Endothelial cell of umbilical vein (primary cell): ENCODE measurements at regions not wholly inside any gene's neighbourhood (a gene's known extent, or its start where the extent isn't known, plus 50 kb on each side); places are given as distances from the start of the nearest gene placed in this dataset.

ENCODE experiments used
- BruUV-seq: library from RNA; stranded (reverse); fragments of 400-500 nt; replicated peaks from 2 replicates; lab custom pipeline; 2021; lab: Mats Ljungman, UMichigan
- CTCF ChIA-PET: fragments of 300-600, 350-600 bp; sonication (Branson Sonifier 250); formaldehyde crosslinking; loops from one replicate; lab custom pipeline; 2021; ENCODE audit warnings: antibody characterized with exemption, inconsistent platforms; lab: Charles Lee
- POLR2A ChIA-PET: fragments of 300-600, 350-600 bp; sonication (Branson Sonifier 250); formaldehyde crosslinking; loops from one replicate; lab custom pipeline; 2021; ENCODE audit warnings: antibody characterized with exemption, inconsistent platforms; lab: Charles Lee
- DNase-seq: peaks from one replicate; pipeline ENCODE4 v3.0.0-alpha.2; 2011; ENCODE audit warnings: low read depth, low spot score
- FAIRE-seq: peaks from 2 replicates; lab custom pipeline; 2011; peaks lifted over from hg19 to GRCh38; lab: Jason Lieb, UNC
- H2AFZ ChIP-seq: 2 replicates; pipeline ENCODE4 v1.6.0; 2012; ENCODE audit warnings: low read depth, low read length, control low read depth, inconsistent platforms
- H3K27ac ChIP-seq: 2 replicates; pipeline ENCODE4 v1.5.1; 2011; ENCODE audit warnings: low read depth, mild to moderate bottlenecking, control low read depth, low read length, moderate library complexity; ENCODE audit not compliant: insufficient read depth
- H3K27me3 ChIP-seq, 2 experiments: 2 replicates each; pipeline versions ENCODE4 v1.6.0 to v1.6.1; 2011; ENCODE audit warnings: low read length in 2 of 2, mixed read lengths in 1 of 2; ENCODE audit not compliant: control insufficient read depth in 2 of 2, insufficient read depth in 2 of 2
- H3K36me3 ChIP-seq, 2 experiments: 2 replicates in 1 of 2; 3 replicates in 1 of 2; pipeline ENCODE4 v1.5.1; 2011; ENCODE audit warnings: low read length in 2 of 2, mild to moderate bottlenecking in 1 of 2, moderate library complexity in 1 of 2; ENCODE audit not compliant: control insufficient read depth in 2 of 2, insufficient read depth in 2 of 2; ENCODE audit errors: extremely low read depth in 1 of 2
- H3K4me1 ChIP-seq: 3 replicates; pipeline ENCODE4 v1.5.1; 2011; ENCODE audit warnings: mild to moderate bottlenecking, low read length; ENCODE audit not compliant: control insufficient read depth, insufficient read depth; ENCODE audit errors: extremely low read depth
- H3K4me2 ChIP-seq: 2 replicates; pipeline ENCODE4 v1.6.1; 2011; ENCODE audit warnings: low read length, control low read depth, mixed read lengths; ENCODE audit not compliant: insufficient read depth
- H3K4me3 ChIP-seq, 3 experiments: fragments of 200-600 bp in 1 of 3; sonication (generic), shearing (Covaris generic) in 1 of 3; replicated peaks in 1 of 3; 2 replicates each; pipeline ENCODE4 v1.5.1; 2011 to 2016; ENCODE audit warnings: control low read depth in 3 of 3, low read length in 3 of 3, mild to moderate bottlenecking in 2 of 3, inconsistent platforms in 1 of 3, low read depth in 1 of 3, moderate library complexity in 1 of 3; ENCODE audit not compliant: insufficient read depth in 1 of 3
- H3K79me2 ChIP-seq: 2 replicates; pipeline ENCODE4 v1.6.0; 2012; ENCODE audit warnings: low read length, inconsistent platforms; ENCODE audit not compliant: control insufficient read depth, insufficient read depth
- H3K9ac ChIP-seq: replicated peaks from 2 replicates; pipeline ENCODE3; 2011; ENCODE audit warnings: low read length, control low read depth; ENCODE audit not compliant: insufficient read depth; ENCODE audit errors: extremely low read depth
- H3K9me1 ChIP-seq: replicated peaks from 3 replicates; pipeline ENCODE4 v1.6.0; 2011; ENCODE audit warnings: mild to moderate bottlenecking, low read length; ENCODE audit not compliant: control insufficient read depth, insufficient read depth; ENCODE audit errors: extremely low read depth
- H3K9me3 ChIP-seq: replicated peaks from 2 replicates; pipeline ENCODE4 v1.5.1; 2012; ENCODE audit warnings: low read length, inconsistent platforms; ENCODE audit not compliant: control insufficient read depth, insufficient read depth
- H4K20me1 ChIP-seq: replicated peaks from 2 replicates; pipeline ENCODE3; 2011; ENCODE audit warnings: mild to moderate bottlenecking, low read length; ENCODE audit not compliant: control insufficient read depth, insufficient read depth; ENCODE audit errors: extremely low read depth
- EZH2 ChIP-seq: IDR thresholded peaks from 2 replicates; pipeline ENCODE4 v1.6.1; 2012; ENCODE audit warnings: borderline replicate concordance, low read depth, mild to moderate bottlenecking, moderate library complexity, low read length, inconsistent platforms; ENCODE audit not compliant: severe bottlenecking
- FOS ChIP-seq: IDR thresholded peaks from 2 replicates; pipeline ENCODE4 v1.6.1; 2011; ENCODE audit warnings: mild to moderate bottlenecking, low read length, moderate library complexity, borderline replicate concordance; ENCODE audit not compliant: insufficient read depth
- GATA2 ChIP-seq: IDR thresholded peaks from 2 replicates; pipeline ENCODE4 v1.7.0; 2011; ENCODE audit warnings: low read depth, mild to moderate bottlenecking, moderate library complexity, mixed read lengths, low read length; ENCODE audit not compliant: insufficient read length, insufficient read depth
- JUN ChIP-seq: IDR thresholded peaks from 2 replicates; pipeline ENCODE4 v1.6.1; 2011; ENCODE audit warnings: borderline replicate concordance, low read depth; ENCODE audit not compliant: insufficient read length, insufficient read depth
- MYC ChIP-seq: IDR thresholded peaks from one replicate; pipeline ENCODE4 v1.6.1; 2011; ENCODE audit warnings: mild to moderate bottlenecking, low read depth, low read length
- POLR2A ChIP-seq: IDR thresholded peaks from 2 replicates; pipeline ENCODE4 v1.6.1; 2012; ENCODE audit warnings: low read depth, mild to moderate bottlenecking, control low read depth, low read length
- POLR2AphosphoS5 ChIP-seq: IDR thresholded peaks from 2 replicates; pipeline ENCODE4 v1.6.1; 2012; ENCODE audit warnings: low read depth, mild to moderate bottlenecking, control low read depth, low read length, moderate library complexity; ENCODE audit not compliant: insufficient read depth
- dilution Hi-C: fragments of 300-500 bp; cut with MboI; formaldehyde crosslinking; loops from one replicate; pipeline ENCODE4 v1.15.0; 2019; ENCODE audit warnings: low sequenced_read_pairs; ENCODE audit not compliant: extremely low pct_ligation_motif_present
- intact Hi-C: fragments of 100-400 bp; cut with micrococcal nuclease; formaldehyde crosslinking; loops from one replicate; pipeline ENCODE4 v1.10.0; 2022
- TF ChIP-seq, protein P1 (sequence below), 2 donors: IDR thresholded peaks; 1 replicate in 1 of 2; 2 replicates in 1 of 2; pipeline ENCODE4 v1.5.1; 2011; ENCODE audit warnings: low read length in 2 of 2, mild to moderate bottlenecking in 2 of 2, moderate library complexity in 2 of 2, control low read depth in 1 of 2, inconsistent platforms in 1 of 2, low read depth in 1 of 2; ENCODE audit not compliant: insufficient read depth in 1 of 2; ENCODE audit errors: extremely low read depth in 1 of 2
- TF ChIP-seq, protein P2 (sequence below): IDR thresholded peaks from 2 replicates; pipeline ENCODE4 v1.6.1; 2011; ENCODE audit not compliant: insufficient read depth, insufficient read length

DNA sequence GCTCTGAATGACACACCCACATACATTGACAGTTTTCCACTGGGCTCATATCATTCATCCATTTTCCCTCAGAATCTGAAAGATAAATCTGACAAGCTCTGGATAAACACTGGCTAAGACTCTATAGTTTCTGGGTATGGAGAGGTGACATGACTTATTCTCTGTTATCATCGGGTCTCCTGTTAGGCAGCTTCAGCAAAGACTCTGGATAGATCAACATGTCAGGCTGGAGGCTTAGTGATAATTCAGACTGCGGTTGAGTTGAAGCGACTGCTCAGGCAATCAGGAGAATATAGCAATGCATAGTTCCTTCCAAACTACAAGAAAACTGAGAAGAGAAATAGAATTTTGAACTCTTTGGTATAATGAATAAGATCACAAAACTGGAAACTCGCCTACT, 394.6 kb downstream of the CBLN4 start:
- H3K4me3 ChIP-seq: no peak overlapping the region
- DNase-seq (no peak), FAIRE-seq (no peak)
- H3K79me2 ChIP-seq: no peaks in the 10 kb centered on the region
- no peak overlapping the region for H2AFZ ChIP-seq
- H3K36me3 ChIP-seq: no peaks in the 10 kb centered on the region
- H3K9ac ChIP-seq: no peak overlapping the region
- no peaks in the 10 kb centered on the region for H3K27me3 ChIP-seq
- ChIA-PET POLR2A (no interaction called here), CTCF (no interaction called here)
- dilution Hi-C loops (no loop called here), intact Hi-C loops (no loop called here)
- no peak overlapping the region for H3K4me2 ChIP-seq
- TF ChIP-seq GATA2 (no peak), MYC (no peak), EZH2 (no peak), FOS (no peak), JUN (no peak), POLR2A (no peak), POLR2AphosphoS5 (no peak)
- TF ChIP-seq, protein P1, sequence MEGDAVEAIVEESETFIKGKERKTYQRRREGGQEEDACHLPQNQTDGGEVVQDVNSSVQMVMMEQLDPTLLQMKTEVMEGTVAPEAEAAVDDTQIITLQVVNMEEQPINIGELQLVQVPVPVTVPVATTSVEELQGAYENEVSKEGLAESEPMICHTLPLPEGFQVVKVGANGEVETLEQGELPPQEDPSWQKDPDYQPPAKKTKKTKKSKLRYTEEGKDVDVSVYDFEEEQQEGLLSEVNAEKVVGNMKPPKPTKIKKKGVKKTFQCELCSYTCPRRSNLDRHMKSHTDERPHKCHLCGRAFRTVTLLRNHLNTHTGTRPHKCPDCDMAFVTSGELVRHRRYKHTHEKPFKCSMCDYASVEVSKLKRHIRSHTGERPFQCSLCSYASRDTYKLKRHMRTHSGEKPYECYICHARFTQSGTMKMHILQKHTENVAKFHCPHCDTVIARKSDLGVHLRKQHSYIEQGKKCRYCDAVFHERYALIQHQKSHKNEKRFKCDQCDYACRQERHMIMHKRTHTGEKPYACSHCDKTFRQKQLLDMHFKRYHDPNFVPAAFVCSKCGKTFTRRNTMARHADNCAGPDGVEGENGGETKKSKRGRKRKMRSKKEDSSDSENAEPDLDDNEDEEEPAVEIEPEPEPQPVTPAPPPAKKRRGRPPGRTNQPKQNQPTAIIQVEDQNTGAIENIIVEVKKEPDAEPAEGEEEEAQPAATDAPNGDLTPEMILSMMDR (IDR thresholded peaks at IDR 0.05; ENCODE audit: extremely low read depth in 1 of 2, insufficient read depth in 1 of 2, low read depth in 1 of 2, low read length in 2 of 2): no peak
- TF ChIP-seq, protein P2, sequence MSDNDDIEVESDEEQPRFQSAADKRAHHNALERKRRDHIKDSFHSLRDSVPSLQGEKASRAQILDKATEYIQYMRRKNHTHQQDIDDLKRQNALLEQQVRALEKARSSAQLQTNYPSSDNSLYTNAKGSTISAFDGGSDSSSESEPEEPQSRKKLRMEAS: no peak
- no peaks in the 10 kb centered on the region for H3K9me1 ChIP-seq
- no peaks in the 10 kb centered on the region for H3K4me1 ChIP-seq
- H4K20me1 ChIP-seq: no peaks in the 10 kb centered on the region
- H3K9me3 ChIP-seq: peaks cover 1% of the 10 kb centered on the region
- no TSS peak for BruUV-seq
- no peak overlapping the region for H3K27ac ChIP-seq
